H9 (cell line): ENCODE measurements at regions not wholly inside any gene's neighbourhood (a gene's known extent, or its start where the extent isn't known, plus 50 kb on each side); places are given as distances from the start of the nearest gene placed in this dataset.

Source experiments
- DNase-seq: peaks from one replicate; pipeline ENCODE4 v3.0.0-alpha.2; 2017
- H2AFZ ChIP-seq: one replicate; pipeline ENCODE4 v1.6.1; 2013; ENCODE audit warnings: mild to moderate bottlenecking, low read length, control low read depth, moderate library complexity
- H2AK5ac ChIP-seq: 2 replicates; pipeline ENCODE4 v1.6.1; 2013; ENCODE audit warnings: low read length, control low read depth, mixed read lengths; ENCODE audit not compliant: insufficient read length
- H2BK120ac ChIP-seq: one replicate; pipeline ENCODE4 v1.6.1; 2013; ENCODE audit warnings: low read depth, mild to moderate bottlenecking, low read length, control low read depth, inconsistent platforms; ENCODE audit not compliant: poor library complexity, severe bottlenecking
- H2BK12ac ChIP-seq: 2 replicates; pipeline ENCODE4 v1.6.1; 2013; ENCODE audit warnings: low read length, control low read depth, mixed read lengths, low read depth; ENCODE audit not compliant: insufficient read length
- H2BK15ac ChIP-seq: 2 replicates; pipeline ENCODE4 v1.6.1; 2013; ENCODE audit warnings: low read depth, low read length, control low read depth
- H2BK20ac ChIP-seq: one replicate; pipeline ENCODE4 v1.6.1; 2013; ENCODE audit warnings: low read depth, mild to moderate bottlenecking, low read length, control low read depth, inconsistent platforms; ENCODE audit not compliant: poor library complexity, severe bottlenecking
- H2BK5ac ChIP-seq: 2 replicates; pipeline ENCODE4 v1.6.1; 2013; ENCODE audit warnings: low read length, control low read depth, mixed read lengths; ENCODE audit not compliant: insufficient read length
- H3K14ac ChIP-seq: 2 replicates; pipeline ENCODE4 v1.6.1; 2013; ENCODE audit warnings: low read length, control low read depth; ENCODE audit not compliant: insufficient read depth
- H3K18ac ChIP-seq: 2 replicates; pipeline ENCODE4 v1.6.1; 2013; ENCODE audit warnings: low read depth, mild to moderate bottlenecking, mixed read lengths, low read length, control low read depth; ENCODE audit not compliant: insufficient read length
- H3K23ac ChIP-seq: 2 replicates; pipeline ENCODE4 v1.6.1; 2013; ENCODE audit warnings: low read length, control low read depth, mixed read lengths, low read depth; ENCODE audit not compliant: insufficient read length
- H3K23me2 ChIP-seq: 2 replicates; pipeline ENCODE4 v1.6.1; 2013; ENCODE audit warnings: low read depth, mild to moderate bottlenecking, mixed read lengths, low read length, control low read depth; ENCODE audit not compliant: insufficient read length, poor library complexity, severe bottlenecking
- H3K27ac ChIP-seq: 2 replicates; pipeline ENCODE4 v1.5.1; 2013; ENCODE audit warnings: low read length, control low read depth, mixed read lengths, low read depth; ENCODE audit not compliant: insufficient read length
- H3K27me3 ChIP-seq: 2 replicates; pipeline ENCODE4 v1.6.1; 2013; ENCODE audit warnings: low read length, control low read depth, inconsistent platforms; ENCODE audit not compliant: insufficient read depth
- H3K4ac ChIP-seq: 2 replicates; pipeline ENCODE4 v1.6.1; 2013; ENCODE audit warnings: low read depth, mild to moderate bottlenecking, control low read depth, inconsistent platforms, low read length, moderate library complexity
- H3K4me1 ChIP-seq: 2 replicates; pipeline ENCODE4 v1.6.1; 2013; ENCODE audit warnings: low read length, control low read depth, inconsistent platforms; ENCODE audit not compliant: insufficient read depth
- H3K4me2 ChIP-seq: 2 replicates; pipeline ENCODE4 v1.6.1; 2013; ENCODE audit warnings: low read length, control low read depth, mixed read lengths; ENCODE audit not compliant: insufficient read length, insufficient read depth
- H3K56ac ChIP-seq: 2 replicates; pipeline ENCODE4 v1.6.1; 2013; ENCODE audit warnings: low read depth, mild to moderate bottlenecking, mixed read lengths, low read length, control low read depth; ENCODE audit not compliant: insufficient read length
- H3K79me1 ChIP-seq: 2 replicates; pipeline ENCODE4 v1.6.1; 2013; ENCODE audit warnings: low read depth, mild to moderate bottlenecking, moderate library complexity, low read length, control low read depth, inconsistent platforms; ENCODE audit not compliant: insufficient read depth, poor library complexity, severe bottlenecking
- H3K79me2 ChIP-seq: 2 replicates; pipeline ENCODE4 v1.6.1; 2013; ENCODE audit warnings: low read length, control low read depth, inconsistent platforms; ENCODE audit not compliant: insufficient read depth
- H3K9ac ChIP-seq: 2 replicates; pipeline ENCODE4 v1.6.1; 2013; ENCODE audit warnings: low read length, control low read depth, mixed read lengths; ENCODE audit not compliant: insufficient read length; ENCODE audit errors: extremely low read depth
- H3K9me3 ChIP-seq: one replicate; pipeline ENCODE4 v1.6.1; 2013; ENCODE audit warnings: low read depth, low read length, inconsistent platforms; ENCODE audit not compliant: control insufficient read depth
- H3T11ph ChIP-seq: one replicate; pipeline ENCODE4 v1.6.1; 2013; ENCODE audit warnings: mild to moderate bottlenecking, low read length, control low read depth, inconsistent platforms
- H4K20me1 ChIP-seq: one replicate; pipeline ENCODE4 v1.6.1; 2013; ENCODE audit not compliant: control insufficient read depth, insufficient read length, insufficient read depth
- H4K5ac ChIP-seq: 2 replicates; pipeline ENCODE4 v1.6.1; 2013; ENCODE audit warnings: low read depth, mild to moderate bottlenecking, mixed read lengths, low read length, control low read depth; ENCODE audit not compliant: insufficient read length
- H4K8ac ChIP-seq: replicated peaks from 2 replicates; pipeline ENCODE4 v1.6.1; 2013; ENCODE audit warnings: low read length, control low read depth, mixed read lengths, low read depth; ENCODE audit not compliant: insufficient read length
- H4K91ac ChIP-seq: 2 replicates; pipeline ENCODE4 v1.6.1; 2013; ENCODE audit warnings: low read depth, mild to moderate bottlenecking, moderate library complexity, mixed read lengths, low read length, control low read depth; ENCODE audit not compliant: insufficient read length
- H3K27ac Mint-ChIP-seq, 3 experiments: 2 replicates in 2 of 3; 3 replicates in 1 of 3; pipeline ENCODE4 v1.8.0; 2020 to 2021; ENCODE audit warnings: mixed read lengths in 3 of 3, mild to moderate bottlenecking in 1 of 3, moderate library complexity in 1 of 3
- H3K27me3 Mint-ChIP-seq: 2 replicates; pipeline ENCODE4 v1.8.0; 2021; ENCODE audit warnings: low read depth, mild to moderate bottlenecking, moderate library complexity, mixed read lengths
- H3K36me3 Mint-ChIP-seq, 3 experiments: 2 replicates in 2 of 3; 3 replicates in 1 of 3; pipeline ENCODE4 v1.8.0; 2020 to 2021; ENCODE audit warnings: low read depth in 3 of 3, mixed read lengths in 3 of 3; ENCODE audit not compliant: insufficient read depth in 1 of 3
- H3K4me1 Mint-ChIP-seq, 2 experiments: 2 replicates each; pipeline ENCODE4 v1.8.0; 2020; ENCODE audit warnings: mixed read lengths in 2 of 2
- H3K4me3 Mint-ChIP-seq, 2 experiments: 2 replicates in 1 of 2; 3 replicates in 1 of 2; pipeline ENCODE4 v1.8.0; 2020 to 2021; ENCODE audit warnings: mild to moderate bottlenecking in 2 of 2, mixed read lengths in 2 of 2, moderate library complexity in 1 of 2
- H3K9me3 Mint-ChIP-seq, 2 experiments: 2 replicates in 1 of 2; 3 replicates in 1 of 2; pipeline ENCODE4 v1.8.0; 2020; ENCODE audit warnings: mild to moderate bottlenecking in 2 of 2, mixed read lengths in 2 of 2, moderate library complexity in 1 of 2
- CTCF ChIP-seq: fragments of 200-600 bp; sonication (generic); conservative IDR thresholded peaks from 3 replicates; pipeline ENCODE4 v1.8.0; 2021; ENCODE audit warnings: antibody characterized with exemption, mild to moderate bottlenecking
- WGBS: extraction: QIAGEN DNeasy Blood & Tissue Kit; methylation state at CpG from one replicate; pipeline ENCODE4 v1.1.7; 2013; ENCODE audit warnings: missing lambda C conversion rate, low lambda C conversion rate, mixed read lengths; ENCODE audit not compliant: insufficient read length; ENCODE audit errors: extremely low coverage; 5-methylcytosine and 5-hydroxymethylcytosine counted together

GRCh38 chr5:82659115-82659514, 381.0 kb upstream of the RPS23 start:
- Histone ChIP-seq H4K5ac (no peak overlapping the region), H3K79me2 (no peaks in the 10 kb centered on the region), H3K4me2 (no peak overlapping the region), H3K9me3 (no peaks in the 10 kb centered on the region), H2AFZ (no peak overlapping the region), H2BK15ac (no peak overlapping the region), H3K14ac (no peak overlapping the region), H3K56ac (no peak overlapping the region), H2AK5ac (no peak overlapping the region), H2BK12ac (no peak overlapping the region), H2BK5ac (no peak overlapping the region), H3K23ac (no peak overlapping the region), H3T11ph (no peak overlapping the region), H3K4ac (no peak overlapping the region), H3K4me1 (no peaks in the 10 kb centered on the region; the same call in 1 of the 2 replicates), H3K79me1 (no peaks in the 10 kb centered on the region), H4K8ac (no peak overlapping the region), H3K27ac (no peak overlapping the region), H2BK120ac (no peak overlapping the region), H4K20me1 (no peaks in the 10 kb centered on the region), H3K23me2 (no peaks in the 10 kb centered on the region), H2BK20ac (no peak overlapping the region), H3K18ac (no peak overlapping the region), H3K27me3 (no peaks in the 10 kb centered on the region), H4K91ac (no peak overlapping the region), H3K9ac (no peak overlapping the region)
- no peaks in the 10 kb centered on the region for H3K36me3 Mint-ChIP-seq
- H3K4me1 Mint-ChIP-seq = peaks cover 0 to 4% of the 10 kb centered on the region in 2 experiments; a peak in 1 of 4 replicates
- TF ChIP-seq CTCF = no peak
- no peaks in the 10 kb centered on the region for H3K27me3 Mint-ChIP-seq
- H3K27ac Mint-ChIP-seq = peak overlapping the region in 1 of 3 experiments; percentile 15; a peak in 1 of 7 replicates
- no peak for DNase-seq
- no peak overlapping the region for H3K4me3 Mint-ChIP-seq
- WGBS = no CpG with 5 or more reads among the region's 2 CpGs
- no peaks in the 10 kb centered on the region for H3K9me3 Mint-ChIP-seq
